K562 (cell line): ENCODE measurements at regions not wholly inside any gene's neighbourhood (a gene's known extent, or its start where the extent isn't known, plus 50 kb on each side); places are given as distances from the start of the nearest gene placed in this dataset.

Source experiments
- ADNP ChIP-seq: fragments of 200-800 bp; sonication (Bioruptor generic); IDR thresholded peaks from 2 replicates; pipeline ENCODE4 v1.6.1; 2016; ENCODE audit warnings: missing genetic modification characterization, missing compliant biosample characterization
- ASH1L ChIP-seq: fragments of 450-650 bp; IDR thresholded peaks from 2 replicates; pipeline ENCODE4 v1.6.1; 2018; ENCODE audit warnings: borderline replicate concordance, mild to moderate bottlenecking, low read depth; ENCODE audit not compliant: partially characterized antibody
- BCOR ChIP-seq: fragments of 450-650 bp; IDR thresholded peaks from 2 replicates; pipeline ENCODE4 v1.6.1; 2016
- CHAMP1 ChIP-seq: fragments of 450-650 bp; IDR thresholded peaks from 2 replicates; pipeline ENCODE4 v1.6.1; 2016; ENCODE audit warnings: mild to moderate bottlenecking
- HLTF ChIP-seq: fragments of 450-650 bp; IDR thresholded peaks from 2 replicates; pipeline ENCODE4 v1.6.1; 2016
- MTA3 ChIP-seq: fragments of 450-650 bp; formaldehyde crosslinking; IDR thresholded peaks from 2 replicates; pipeline ENCODE4 v1.6.1; 2017; ENCODE audit warnings: mild to moderate bottlenecking, borderline replicate concordance
- NFATC3 ChIP-seq: fragments of 450-650 bp; IDR thresholded peaks from 2 replicates; pipeline ENCODE4 v1.6.1; 2017; ENCODE audit warnings: mild to moderate bottlenecking
- RAD51 ChIP-seq: fragments of 450-650 bp; IDR thresholded peaks from 2 replicates; pipeline ENCODE4 v1.7.1; 2016; ENCODE audit warnings: low read depth, mild to moderate bottlenecking, borderline replicate concordance
- RBM15 ChIP-seq: fragments of 200-400 bp; formaldehyde crosslinking; IDR thresholded peaks from 2 replicates; pipeline ENCODE4 v1.6.1; 2018; ENCODE audit warnings: mild to moderate bottlenecking, low read length, moderate library complexity; ENCODE audit not compliant: insufficient read depth
- SP1 ChIP-seq: sonication (generic); formaldehyde crosslinking; IDR thresholded peaks from 2 replicates; pipeline ENCODE4 v1.8.1; 2022; ENCODE audit warnings: mild to moderate bottlenecking, missing genetic modification reagents
- SRSF7 ChIP-seq: fragments of 200-400 bp; formaldehyde crosslinking; optimal IDR thresholded peaks from 2 replicates; pipeline ENCODE3; 2017; ENCODE audit warnings: mild to moderate bottlenecking, low read depth, low read length
- ZNF76 ChIP-seq: fragments of 250-450 bp; sonication (Bioruptor Pico); IDR thresholded peaks from 2 replicates; pipeline ENCODE4 v1.4.0; 2020; ENCODE audit warnings: mild to moderate bottlenecking, moderate library complexity, borderline replicate concordance

GRCh38 chr9:129434187-129434586, 186.7 kb downstream of the C9orf50 start (continued):
- TF ChIP-seq RBM15 = no peak
- TF ChIP-seq CHAMP1 = no peak
- TF ChIP-seq HLTF = peak; percentile 84; the same call in 1 of the 2 replicates
- TF ChIP-seq BCOR = peak; percentile 63; the same call in 1 of the 2 replicates
- TF ChIP-seq ZNF76 (CRISPR knock-in tag) = no peak
- TF ChIP-seq NFATC3 = no peak
- TF ChIP-seq RAD51 = peak; percentile 58; the same call in 1 of the 2 replicates
- no peak for TF ChIP-seq SRSF7
- TF ChIP-seq MTA3 = 0 out of 2 replicates have a peak, but pooled peaks have one; percentile 29
- TF ChIP-seq SP1 (CRISPR knock-in tag) = no peak
- TF ChIP-seq ASH1L = no peak
- peak; percentile 57; the same call in 1 of the 2 replicates for TF ChIP-seq ADNP (tag)
- TF ChIP-seq, all 486 proteins: peak for 14
